Stimulated activated naive B cell treated with anti-CD40 and anti-IgM and Interleukin-4, amounts not matched to agents 10 μg/mL and 1 μg/mL and 100 μg/mL, for 72 hours (primary cell): ENCODE measurements at regions not wholly inside any gene's neighbourhood (a gene's known extent, or its start where the extent isn't known, plus 50 kb on each side); places are given as distances from the start of the nearest gene placed in this dataset.
A peak's percentile ranks its signal among the peaks of the same experiment; 100 is the strongest.
"Not testable (repeated sequence)": the region's sequence is repeated elsewhere in the genome, so short reads cannot be mapped to it uniquely, and the experiment has no call there.

Experiments used
- ATAC-seq, 2 donors: fragments of 150-1000 bp; cut with Tn5 transposase; replicated peaks; 2 replicates each; pipeline ENCODE4 v1.10.0; 2021; ENCODE audit warnings: moderate library complexity in 1 of 2
- DNase-seq: peaks from one replicate; pipeline ENCODE4 v3.0.0; 2021
- H3K27ac Mint-ChIP-seq: one replicate; pipeline ENCODE4 v1.8.0; 2022; ENCODE audit warnings: mild to moderate bottlenecking, mixed read lengths
- H3K27me3 Mint-ChIP-seq, 2 donors: one replicate each; pipeline ENCODE4 v1.8.0; 2022; ENCODE audit warnings: mixed read lengths in 2 of 2
- H3K36me3 Mint-ChIP-seq, 2 donors: one replicate each; pipeline ENCODE4 v1.8.0; 2022; ENCODE audit warnings: mixed read lengths in 2 of 2, mild to moderate bottlenecking in 1 of 2
- H3K4me1 Mint-ChIP-seq, 2 donors: one replicate each; pipeline ENCODE4 v1.8.0; 2022; ENCODE audit warnings: mixed read lengths in 2 of 2, mild to moderate bottlenecking in 1 of 2
- H3K4me3 Mint-ChIP-seq, 2 donors: one replicate each; pipeline ENCODE4 v1.8.0; 2022; ENCODE audit warnings: mild to moderate bottlenecking in 2 of 2, mixed read lengths in 2 of 2, moderate library complexity in 1 of 2
- H3K9me3 Mint-ChIP-seq, 2 donors: one replicate each; pipeline ENCODE4 v1.8.0; 2022; ENCODE audit warnings: mixed read lengths in 2 of 2, mild to moderate bottlenecking in 1 of 2

DNA sequence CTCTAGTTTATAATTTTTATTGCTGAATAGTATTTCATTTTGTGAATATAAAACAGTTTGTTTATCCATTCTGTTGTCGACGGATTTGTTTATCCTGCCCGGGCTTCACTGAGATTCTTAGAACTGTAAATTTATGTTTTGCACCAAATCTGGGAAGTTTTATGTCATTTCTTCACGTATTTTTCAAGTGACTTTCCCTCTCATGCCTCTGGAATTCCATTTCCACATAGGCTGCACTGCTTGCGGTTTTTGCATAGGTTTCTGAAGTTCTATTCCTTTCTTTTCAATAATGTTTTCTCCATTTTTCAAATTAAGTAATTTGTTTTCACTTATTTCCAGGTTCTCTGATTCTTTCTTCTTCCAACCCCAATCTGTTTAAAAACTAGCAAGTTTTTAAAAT lies 132.4 kb upstream of the ZNF469 start:
- not testable (repeated sequence) for DNase-seq, ATAC-seq, H3K27me3 Mint-ChIP-seq, H3K4me3 Mint-ChIP-seq, H3K4me1 Mint-ChIP-seq, H3K9me3 Mint-ChIP-seq, H3K27ac Mint-ChIP-seq, H3K36me3 Mint-ChIP-seq

GRCh38 chr16:88252057-88252794 lies 130.5 kb upstream of the ZNF469 start:
- peaks cover 16 to 18% of the 10 kb centered on the region in 2 donors for H3K27me3 Mint-ChIP-seq
- H3K9me3 Mint-ChIP-seq, H3K27ac Mint-ChIP-seq, H3K4me3 Mint-ChIP-seq, H3K36me3 Mint-ChIP-seq, DNase-seq, H3K4me1 Mint-ChIP-seq, ATAC-seq: not testable (repeated sequence)

DNA sequence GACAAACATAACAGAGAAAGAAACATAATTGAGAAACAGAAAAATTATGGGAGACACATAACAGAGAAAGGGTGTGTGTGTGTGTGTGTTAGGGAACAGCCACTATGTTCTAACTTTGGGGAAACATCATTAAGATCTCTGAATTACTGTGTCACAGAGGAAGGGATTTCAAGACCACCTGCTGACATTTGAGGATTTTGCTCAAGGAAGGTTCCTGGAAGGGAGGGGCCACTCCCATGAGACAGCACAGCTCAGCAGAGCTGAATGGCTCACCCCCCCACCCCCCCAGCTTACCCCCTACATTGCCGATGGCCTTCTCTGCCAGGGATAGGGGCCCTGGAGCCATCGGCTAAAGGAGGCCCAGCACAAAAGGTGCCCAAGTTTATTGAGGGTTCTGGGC lies 124.6 kb upstream of the ZNF469 start:
- not testable (repeated sequence) for H3K4me3 Mint-ChIP-seq, H3K27ac Mint-ChIP-seq, H3K36me3 Mint-ChIP-seq, H3K9me3 Mint-ChIP-seq, ATAC-seq, DNase-seq
- H3K27me3 Mint-ChIP-seq, result peaks cover 37 to 58% of the 10 kb centered on the region in 2 donors
- peaks cover 14 to 32% of the 10 kb centered on the region in 2 donors for H3K4me1 Mint-ChIP-seq

DNA sequence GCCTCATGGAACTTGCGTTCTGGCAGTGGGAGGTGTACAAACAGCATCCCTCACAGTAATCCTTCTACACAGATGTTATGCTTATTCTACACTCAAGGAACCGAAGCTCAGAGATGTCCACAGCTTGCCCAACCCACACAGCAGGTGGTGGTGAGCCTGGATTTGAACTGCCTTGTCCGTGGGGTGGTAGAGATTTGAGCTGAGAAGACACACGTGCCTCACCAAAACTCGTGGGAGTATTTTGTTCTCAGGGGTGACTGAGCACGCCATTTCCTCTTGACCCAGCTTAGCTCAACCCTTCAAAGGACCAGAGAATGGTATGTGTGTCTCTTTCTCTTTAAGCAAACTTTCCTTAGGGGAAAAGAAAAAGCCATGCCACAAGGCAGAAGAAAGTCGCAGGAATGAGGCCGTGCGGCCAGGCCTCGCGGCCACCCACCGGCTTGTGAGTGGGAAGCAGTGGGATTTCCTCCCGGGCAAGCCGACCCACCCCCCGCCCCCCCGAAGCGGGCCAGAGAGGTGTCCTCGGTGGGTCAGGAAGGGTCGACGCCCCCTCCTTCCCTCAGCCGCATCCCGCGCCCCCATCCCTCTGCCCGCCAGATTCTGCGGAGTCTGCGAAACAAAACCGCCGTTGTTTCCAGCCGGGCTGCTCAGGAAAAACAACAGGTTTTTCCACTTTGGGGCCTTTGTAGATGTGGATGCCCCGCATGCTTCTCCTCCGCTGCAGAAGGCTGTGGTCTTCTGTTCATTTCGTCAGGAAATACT lies 123.8 kb upstream of the ZNF469 start:
- H3K9me3 Mint-ChIP-seq, H3K4me3 Mint-ChIP-seq, DNase-seq, H3K36me3 Mint-ChIP-seq: not testable (repeated sequence)
- Mint-ChIP-seq H3K27ac (peak overlapping the region; percentile 37), H3K27me3 (peaks cover 37 to 63% of the 10 kb centered on the region in 2 donors), H3K4me1 (peaks cover 16 to 40% of the 10 kb centered on the region in 2 donors)
- ATAC-seq, result peak; percentile 68 to 70

- peaks cover 38 to 66% of the 10 kb centered on the region in 2 donors for H3K27me3 Mint-ChIP-seq
- not testable (repeated sequence) for H3K9me3 Mint-ChIP-seq, H3K4me3 Mint-ChIP-seq, ATAC-seq, H3K27ac Mint-ChIP-seq, H3K36me3 Mint-ChIP-seq, DNase-seq
- H3K4me1 Mint-ChIP-seq, result peaks cover 20 to 46% of the 10 kb centered on the region in 2 donors
Observed at GRCh38 chr16:88259538-88259937, 123.2 kb upstream of the ZNF469 start.

DNA sequence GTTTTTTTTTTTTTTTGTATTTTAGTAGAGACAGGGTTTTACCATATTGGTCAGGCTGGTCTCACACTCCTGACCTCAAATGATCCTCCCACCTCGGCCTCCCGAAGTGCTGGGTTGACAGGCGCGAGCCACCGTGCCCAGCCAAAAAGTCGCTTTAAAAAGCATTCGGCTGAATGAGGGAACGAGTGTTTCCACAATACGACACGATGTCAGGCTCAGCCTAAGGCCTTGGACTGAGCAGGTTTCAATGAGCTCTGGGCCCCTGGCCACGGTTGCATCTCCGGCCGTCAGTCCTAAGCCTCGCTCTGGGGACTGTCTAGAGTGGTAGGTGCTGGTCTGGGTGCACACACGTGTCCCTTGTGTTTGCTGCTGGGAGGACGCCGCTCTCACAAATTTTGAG lies 122.6 kb upstream of the ZNF469 start:
- Mint-ChIP-seq H3K27me3 (peaks cover 43 to 69% of the 10 kb centered on the region in 2 donors), H3K4me1 (peaks cover 24 to 52% of the 10 kb centered on the region in 2 donors)
- H3K36me3 Mint-ChIP-seq, H3K9me3 Mint-ChIP-seq, H3K4me3 Mint-ChIP-seq, H3K27ac Mint-ChIP-seq, DNase-seq, ATAC-seq: not testable (repeated sequence)

DNA sequence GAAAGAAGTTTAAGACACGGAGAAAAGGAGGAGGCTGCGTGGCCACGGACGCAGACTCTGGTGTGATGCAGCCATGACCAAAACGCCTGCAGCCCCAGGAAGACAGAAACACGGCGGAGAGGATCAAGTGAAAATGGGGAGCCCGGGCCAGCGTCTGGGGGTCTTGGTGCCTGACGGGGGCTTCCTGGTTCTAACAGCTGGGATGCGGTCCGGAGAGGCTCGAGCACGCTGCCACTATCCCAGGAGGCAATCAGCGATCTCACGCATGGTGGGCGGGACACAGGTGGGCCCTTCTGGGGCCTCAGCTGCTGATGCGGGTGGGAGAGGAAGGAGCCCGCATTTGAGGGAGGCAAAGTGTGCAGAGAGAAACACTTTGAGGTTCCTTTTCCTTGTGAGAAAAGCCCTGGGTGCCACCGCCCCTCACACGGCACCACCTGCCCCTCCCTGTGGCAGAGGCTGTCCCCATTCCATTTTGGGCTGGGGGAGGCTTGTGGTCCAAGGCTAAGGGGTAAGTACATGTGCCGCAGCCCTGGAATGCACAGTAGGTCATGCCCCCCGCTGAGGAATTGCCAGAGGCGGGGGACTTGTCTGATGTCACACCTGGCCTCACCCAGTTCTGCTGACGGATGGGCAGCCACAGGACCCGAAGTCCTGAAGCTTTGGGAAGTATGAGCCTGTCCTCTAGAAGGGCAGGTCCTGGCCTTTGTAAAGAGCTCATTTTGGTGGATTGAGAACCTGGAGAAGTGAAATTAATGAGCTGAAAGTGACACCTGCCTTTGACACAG lies 121.7 kb upstream of the ZNF469 start:
- not testable (repeated sequence) for DNase-seq, H3K27ac Mint-ChIP-seq, H3K9me3 Mint-ChIP-seq, H3K4me3 Mint-ChIP-seq, H3K36me3 Mint-ChIP-seq, ATAC-seq
- H3K4me1 Mint-ChIP-seq, result peaks cover 27 to 61% of the 10 kb centered on the region in 2 donors
- H3K27me3 Mint-ChIP-seq, result peaks cover 35 to 67% of the 10 kb centered on the region in 2 donors

DNA sequence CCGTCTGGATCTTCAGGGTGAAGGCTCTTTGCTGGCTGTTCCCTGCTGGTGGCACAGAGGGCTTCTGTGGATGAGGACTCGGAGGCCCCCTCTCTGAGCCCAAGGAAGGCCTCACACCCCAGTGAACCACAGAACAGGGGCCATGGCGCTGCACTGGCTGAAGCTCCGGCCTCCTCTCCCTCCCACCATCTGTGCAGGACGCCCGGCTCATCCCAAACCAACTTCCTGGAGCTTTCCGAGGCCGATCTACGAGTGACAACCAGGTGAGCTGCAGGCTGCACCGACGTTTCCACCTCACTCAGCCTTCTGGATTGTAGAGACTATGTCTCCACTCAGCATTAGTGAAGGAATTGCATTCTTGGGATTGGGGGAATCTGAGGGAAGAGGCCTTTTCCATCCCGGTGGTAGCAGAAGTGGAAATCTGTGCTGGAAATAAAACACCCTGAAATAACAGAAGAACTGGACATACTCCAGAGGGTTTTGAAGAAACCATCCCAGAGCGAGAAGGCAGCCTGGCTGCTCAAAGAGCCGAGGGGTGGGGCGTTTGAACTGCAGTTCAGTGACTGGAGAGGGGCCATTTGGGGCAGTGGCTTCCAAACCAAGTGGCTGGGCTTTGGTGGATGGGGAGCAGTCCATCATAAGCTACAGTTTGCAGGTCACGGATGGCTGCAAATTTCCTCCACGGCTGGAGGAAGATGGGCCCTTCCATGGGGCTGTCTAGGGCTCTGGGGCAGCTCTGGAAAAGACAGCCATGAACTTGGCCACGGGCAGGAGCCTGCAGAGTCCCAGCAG lies 120.7 kb upstream of the ZNF469 start:
- DNase-seq, H3K4me3 Mint-ChIP-seq, H3K36me3 Mint-ChIP-seq, H3K9me3 Mint-ChIP-seq, ATAC-seq, H3K27ac Mint-ChIP-seq: not testable (repeated sequence)
- peaks cover 31 to 65% of the 10 kb centered on the region in 2 donors for H3K4me1 Mint-ChIP-seq
- H3K27me3 Mint-ChIP-seq, result peaks cover 26 to 63% of the 10 kb centered on the region in 2 donors

GRCh38 chr16:88262858-88263563 lies 119.7 kb upstream of the ZNF469 start:
- ATAC-seq, result peak in 1 of 2 donors; percentile 11

DNA sequence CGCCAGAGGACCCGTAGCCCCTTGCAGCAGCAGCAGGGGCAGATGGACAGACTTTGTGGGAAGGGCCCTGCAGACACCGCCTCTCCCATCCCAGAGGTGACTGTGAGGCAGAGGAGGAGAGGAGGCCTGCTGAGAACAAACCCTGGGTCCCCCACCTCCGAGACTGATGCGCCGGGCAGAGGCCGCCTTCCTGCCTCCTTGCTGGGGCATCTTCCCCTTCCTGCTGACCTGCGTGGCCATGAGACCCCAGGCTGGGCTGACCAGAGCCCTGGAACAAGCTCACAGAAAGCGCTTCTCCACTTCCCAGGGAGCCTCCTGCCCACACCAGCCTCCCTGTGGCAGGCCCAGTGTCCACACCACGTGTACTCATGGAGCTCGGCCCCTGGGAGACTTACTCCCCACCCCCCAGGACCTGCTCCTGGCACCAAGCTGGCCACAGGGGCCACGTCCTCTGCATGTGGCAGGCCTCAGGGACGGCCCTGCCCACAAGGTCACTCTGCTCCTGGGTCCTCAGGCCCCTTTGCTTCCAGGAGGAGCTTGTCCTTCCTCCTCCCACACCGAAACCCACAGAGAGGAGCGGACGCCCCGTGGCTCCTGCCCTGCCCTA lies 119.0 kb upstream of the ZNF469 start:
- Mint-ChIP-seq H3K4me1 (peaks cover 28 to 65% of the 10 kb centered on the region in 2 donors), H3K27me3 (peaks cover 15 to 56% of the 10 kb centered on the region in 2 donors), H3K4me3 (peak overlapping the region in 1 of 2 donors; percentile 8)
- DNase-seq, H3K27ac Mint-ChIP-seq, H3K9me3 Mint-ChIP-seq, H3K36me3 Mint-ChIP-seq, ATAC-seq: not testable (repeated sequence)

More at GRCh38 chr16:88262858-88263563, 119.7 kb upstream of the ZNF469 start:
- Mint-ChIP-seq H3K27ac (peak overlapping the region; percentile 56), H3K27me3 (peaks cover 18 to 56% of the 10 kb centered on the region in 2 donors), H3K4me3 (peak overlapping the region in 1 of 2 donors; percentile 60), H3K4me1 (peaks cover 28 to 62% of the 10 kb centered on the region in 2 donors)
- DNase-seq, H3K36me3 Mint-ChIP-seq, H3K9me3 Mint-ChIP-seq: not testable (repeated sequence)

DNA sequence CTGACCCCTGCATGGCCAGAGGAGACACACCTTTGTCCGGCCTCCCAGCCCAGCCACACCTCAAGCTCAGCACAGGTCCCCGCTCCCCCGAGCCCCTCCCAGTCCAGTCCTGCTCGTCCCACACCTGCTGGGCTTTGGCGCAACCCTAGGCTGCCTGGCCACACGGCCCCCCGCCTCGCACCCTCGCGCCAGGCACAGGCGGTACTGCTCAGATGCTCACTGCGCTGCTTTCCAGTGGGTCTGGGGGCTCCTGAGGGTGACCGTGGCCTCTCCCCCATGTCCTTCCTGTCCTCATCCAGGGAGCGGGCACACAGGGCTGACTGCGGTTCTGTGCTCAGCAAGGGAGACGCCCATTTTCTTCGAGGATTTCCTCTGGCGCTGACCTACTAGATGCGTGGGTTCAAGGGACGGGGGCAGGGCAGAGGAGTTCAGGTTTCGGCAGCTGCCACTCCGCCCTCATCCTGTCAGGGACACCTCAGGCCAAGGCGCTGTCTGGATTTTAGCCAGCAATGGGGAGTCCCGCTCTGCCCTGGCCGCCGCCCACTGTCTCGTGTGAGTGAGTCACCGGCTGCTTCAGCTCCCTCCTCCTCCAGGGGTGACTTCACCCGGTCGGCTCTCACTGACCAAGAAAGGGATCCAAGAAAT lies 118.0 kb upstream of the ZNF469 start:
- peak; percentile 87 for ATAC-seq

GRCh38 chr16:88265286-88265938 lies 117.3 kb upstream of the ZNF469 start:
- Mint-ChIP-seq H3K4me3 (peak overlapping the region; percentile 65 to 72), H3K4me1 (peaks cover 26 to 67% of the 10 kb centered on the region in 2 donors), H3K27ac (peak overlapping the region; percentile 91), H3K27me3 (peaks cover 12 to 53% of the 10 kb centered on the region in 2 donors)
- peak; percentile 33 for DNase-seq
- H3K36me3 Mint-ChIP-seq, H3K9me3 Mint-ChIP-seq: not testable (repeated sequence)
- ATAC-seq, result peak; percentile 43 to 51

More for the DNA sequence above, 118.0 kb upstream of the ZNF469 start:
- Mint-ChIP-seq H3K4me1 (peaks cover 26 to 67% of the 10 kb centered on the region in 2 donors), H3K36me3 (peaks cover 0 to 3% of the 10 kb centered on the region in 2 donors), H3K27ac (peak overlapping the region; percentile 91), H3K4me3 (peak overlapping the region; percentile 69 to 72), H3K9me3 (no peaks in the 10 kb centered on the region), H3K27me3 (peaks cover 14 to 56% of the 10 kb centered on the region in 2 donors)
- DNase-seq, result peak; percentile 88
